IPS-NIHi7 (cell line): ENCODE measurements at regions not wholly inside any gene's neighbourhood (a gene's known extent, or its start where the extent isn't known, plus 50 kb on each side); places are given as distances from the start of the nearest gene placed in this dataset.
A peak's percentile ranks its signal among the peaks of the same experiment; 100 is the strongest.

Experiments used
- DNase-seq: peaks from one replicate; pipeline ENCODE4 v3.0.0; 2012; ENCODE audit warnings: mixed read lengths; ENCODE audit errors: extremely low spot score

- DNase-seq: no peak
Measured at GRCh38 chr9:15113288-15113687, 193.7 kb downstream of the TTC39B start.

- DNase-seq: no peak
Measured at GRCh38 chr9:15111071-15111470, 195.9 kb downstream of the TTC39B start.

DNA sequence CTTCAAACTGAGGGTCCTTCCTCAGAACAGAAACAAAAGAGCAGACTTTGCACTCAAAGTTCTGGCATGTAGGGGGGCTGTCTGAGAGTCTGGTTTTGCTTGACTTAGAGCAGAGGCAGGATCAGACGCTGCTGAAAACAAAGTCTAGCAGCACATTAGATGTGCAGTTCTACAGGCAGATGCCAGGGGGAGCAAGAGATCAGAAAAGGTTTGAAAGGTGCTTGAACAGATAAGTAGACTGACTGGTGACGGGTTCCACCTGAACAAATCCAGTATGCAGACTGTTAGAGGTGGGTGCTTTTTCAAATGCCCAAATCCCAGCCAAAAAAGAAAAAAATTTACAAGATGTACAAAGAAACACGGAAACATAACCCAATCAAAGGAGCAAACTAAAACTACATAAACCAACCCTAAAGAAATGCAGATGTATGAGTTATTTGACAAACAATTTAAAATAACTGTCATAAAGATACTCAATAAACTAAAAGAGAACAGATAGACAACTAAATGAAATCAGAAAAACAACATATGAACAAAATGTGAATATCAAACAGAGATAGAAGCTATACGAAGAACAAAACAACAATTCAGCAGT lies 194.7 kb upstream of the FREM1 start:
- DNase-seq: peak; percentile 71

DNA sequence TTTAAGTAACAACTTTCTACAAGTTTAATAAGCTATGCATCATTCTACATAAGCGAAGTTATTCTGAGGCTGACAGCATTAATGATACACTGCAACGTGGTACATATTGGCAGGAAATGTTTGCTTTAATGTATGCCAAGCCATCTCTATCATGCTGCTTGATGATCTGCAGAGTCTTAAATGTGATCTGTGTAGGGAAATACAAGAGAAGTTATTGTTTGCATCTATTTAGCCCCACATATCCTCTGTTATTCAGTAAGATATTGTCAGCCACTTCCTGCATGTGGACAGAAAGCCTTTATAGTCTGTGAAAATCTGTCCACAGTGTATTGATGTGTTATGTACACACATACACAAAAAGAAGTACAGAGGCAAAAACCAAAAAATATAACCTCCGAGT lies 193.1 kb upstream of the FREM1 start:
- no peak for DNase-seq

DNA sequence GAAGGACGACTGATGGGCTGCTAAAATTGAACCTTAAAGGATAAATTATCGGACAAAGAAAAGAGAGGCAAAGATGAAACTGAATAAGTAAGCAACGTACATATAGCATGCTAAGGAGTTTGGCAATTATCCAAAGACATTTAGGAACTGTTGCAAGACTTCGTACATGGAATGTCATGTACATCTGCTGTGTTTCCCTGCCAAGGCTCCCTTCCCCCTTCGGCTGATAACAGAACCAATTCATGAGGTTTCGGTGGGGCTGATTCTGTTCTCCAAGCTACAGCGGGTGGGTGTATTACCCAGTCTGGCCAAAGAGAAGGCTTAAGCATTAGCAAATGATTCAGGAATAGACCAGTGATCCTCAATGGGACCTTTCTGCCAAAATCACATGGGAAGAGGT lies 190.9 kb upstream of the FREM1 start:
- DNase-seq: no peak

GRCh38 chr9:15100571-15100970 lies 190.3 kb upstream of the FREM1 start:
- no peak for DNase-seq

DNA sequence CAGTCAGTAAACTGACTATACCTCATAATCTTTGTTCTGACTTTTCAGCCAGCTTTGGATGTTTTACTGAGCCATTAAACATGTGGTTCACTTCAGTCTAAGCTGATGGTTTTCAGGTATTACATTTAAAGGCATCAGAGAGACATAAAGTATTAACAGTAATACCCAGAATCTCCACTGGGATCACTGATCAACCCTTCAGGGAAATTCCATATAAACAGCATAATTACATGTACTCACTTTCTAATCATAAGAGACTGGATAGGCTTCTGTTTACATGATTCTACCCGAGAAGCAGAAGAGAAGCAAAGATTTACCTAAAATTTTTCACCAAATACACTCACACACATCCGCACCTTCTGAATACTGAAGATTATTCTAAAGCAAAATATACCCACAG lies 186.7 kb upstream of the FREM1 start:
- no peak for DNase-seq

DNA sequence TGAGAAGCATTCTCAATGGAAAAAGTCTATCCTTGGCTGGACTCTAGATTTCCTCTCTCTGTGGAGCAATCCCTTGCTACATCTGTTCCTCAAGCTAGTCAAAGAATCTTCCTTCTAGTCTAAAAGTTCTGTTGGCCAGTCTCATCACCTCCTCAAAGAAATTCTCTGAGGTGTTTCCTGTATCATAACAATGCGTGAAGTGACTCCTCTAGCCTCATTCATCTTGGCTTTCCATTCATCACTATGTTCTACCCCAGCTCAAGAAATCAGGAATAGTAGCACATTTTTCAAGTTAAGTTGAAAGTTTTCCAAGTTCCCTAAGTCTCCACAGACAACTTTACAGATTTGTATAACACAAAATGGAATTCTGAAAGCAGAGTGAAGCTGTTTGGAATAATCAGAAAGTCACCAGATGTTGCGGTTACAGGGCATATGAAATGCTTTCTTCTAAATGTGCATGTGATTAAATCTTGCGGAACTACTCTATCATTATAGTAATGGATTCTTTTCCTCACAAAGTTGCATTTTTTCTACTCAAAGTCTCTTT lies 176.6 kb upstream of the FREM1 start:
- no peak for DNase-seq

- no peak for DNase-seq
Measured at GRCh38 chr9:15086156-15086763, 176.0 kb upstream of the FREM1 start.

GRCh38 chr9:15081021-15081753 lies 171.0 kb upstream of the FREM1 start:
- DNase-seq: no peak

- no peak for DNase-seq
Measured at GRCh38 chr9:15080401-15080800, 170.2 kb upstream of the FREM1 start.

- no peak for DNase-seq
Measured at GRCh38 chr9:15079989-15080388, 169.8 kb upstream of the FREM1 start.

DNA sequence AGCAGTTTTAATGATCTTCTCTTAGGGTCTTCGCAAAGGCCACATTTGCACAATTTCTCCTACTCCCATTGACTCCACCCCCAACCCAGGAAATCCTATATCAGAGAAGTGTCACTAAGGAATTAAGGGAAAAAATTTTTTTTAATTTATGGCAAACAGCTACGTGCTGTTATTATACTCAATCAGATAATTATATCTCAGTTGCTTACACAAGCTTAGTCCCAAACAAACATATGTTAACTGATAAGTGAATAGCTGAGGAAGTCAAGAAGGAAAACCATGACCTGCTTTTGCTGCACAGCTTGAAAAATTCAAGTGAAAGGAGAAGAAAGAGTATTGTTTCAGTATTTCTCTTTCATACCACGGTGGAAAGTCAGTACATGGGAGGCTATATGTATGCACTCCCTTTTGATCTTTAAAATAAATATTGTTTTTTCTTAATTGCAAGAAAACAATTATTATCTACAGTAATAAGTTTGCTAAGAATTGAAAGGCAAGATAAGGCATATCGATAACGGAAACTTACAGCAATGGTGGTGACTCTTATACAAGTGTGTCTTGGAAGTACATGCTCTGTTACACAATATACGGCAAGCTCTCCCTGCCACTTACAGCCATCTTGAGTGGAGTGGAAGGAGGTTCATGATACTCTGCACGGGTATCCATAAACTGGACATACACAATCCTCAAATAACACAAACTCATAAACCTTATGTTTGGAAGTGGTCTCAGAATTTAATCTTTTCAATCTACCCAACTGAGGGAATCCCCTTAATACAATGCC lies 167.9 kb upstream of the FREM1 start:
- no peak for DNase-seq

DNA sequence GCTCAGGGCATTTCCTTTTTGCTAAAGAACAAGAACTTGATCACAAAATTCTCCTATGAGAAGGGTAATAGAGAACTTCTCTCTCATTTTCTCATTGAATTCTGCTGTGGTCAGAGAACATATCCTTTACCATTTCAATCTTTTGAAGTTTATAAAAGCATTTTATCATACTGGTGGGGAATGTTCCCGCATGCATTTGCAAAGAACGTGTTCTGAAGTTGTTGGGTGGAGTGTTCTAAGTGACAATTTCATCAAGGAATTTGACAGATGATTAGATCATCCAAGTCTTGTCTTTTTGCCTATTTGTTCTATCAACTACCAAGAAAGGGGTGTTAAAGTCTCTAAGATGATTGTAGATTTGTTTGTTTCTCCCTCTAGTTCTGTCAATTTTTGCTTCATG lies 163.4 kb upstream of the FREM1 start:
- no peak for DNase-seq

DNA sequence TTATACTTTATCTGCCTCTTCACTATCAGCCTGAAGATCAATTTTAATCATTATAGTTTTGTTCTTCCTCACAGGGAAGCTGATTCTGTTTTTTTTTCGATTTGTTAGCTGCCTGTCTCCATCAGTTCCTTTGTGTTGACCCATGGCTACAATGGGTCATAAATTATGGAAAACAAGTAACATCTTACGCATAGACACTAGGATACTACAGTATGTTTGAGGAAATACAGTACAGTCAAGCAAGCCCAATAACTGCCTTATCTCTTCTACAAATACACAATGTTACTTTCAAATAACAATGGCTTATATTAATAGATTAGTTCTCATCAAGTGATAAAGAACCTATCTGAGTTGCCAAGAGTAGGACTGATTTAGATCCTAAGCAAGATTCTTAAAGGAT lies 160.5 kb upstream of the FREM1 start:
- DNase-seq: no peak

DNA sequence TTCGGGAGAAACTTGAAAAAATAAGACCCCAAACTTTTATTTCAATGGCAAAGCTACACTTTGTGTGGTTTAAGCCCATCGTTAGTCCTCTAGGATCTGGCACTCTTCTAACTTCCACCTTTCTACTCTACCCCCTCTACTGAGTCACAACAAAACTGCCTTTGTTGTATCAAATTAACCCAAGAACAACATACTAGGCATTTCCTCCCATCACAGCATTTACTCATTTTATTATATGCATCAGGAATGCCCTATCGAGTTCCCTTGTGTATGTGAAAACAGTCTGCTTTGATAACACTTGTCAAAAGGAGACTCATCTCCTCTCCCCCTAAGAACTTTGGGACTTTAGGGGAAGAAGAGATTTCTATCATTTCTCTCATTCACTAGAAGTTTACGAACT lies 158.9 kb upstream of the FREM1 start:
- DNase-seq: no peak

DNA sequence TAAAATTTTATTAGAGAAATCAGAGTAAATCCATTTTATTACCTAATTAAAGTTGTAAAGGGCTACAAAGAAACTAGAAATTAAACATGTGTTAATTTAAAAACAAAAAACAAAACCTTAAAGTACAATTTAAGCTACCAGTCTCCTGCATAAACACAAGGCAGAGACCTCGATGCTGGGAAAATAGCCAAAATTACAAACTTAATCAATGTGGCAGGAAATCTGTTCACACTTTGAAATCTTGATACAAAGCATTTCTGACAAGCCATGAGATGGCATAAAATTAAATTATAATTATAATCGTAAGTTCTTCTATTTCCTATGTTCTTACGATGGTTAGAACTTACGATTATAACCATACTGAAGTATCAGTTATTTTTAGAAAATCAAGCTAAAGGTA lies 158.0 kb upstream of the FREM1 start:
- DNase-seq: no peak

DNA sequence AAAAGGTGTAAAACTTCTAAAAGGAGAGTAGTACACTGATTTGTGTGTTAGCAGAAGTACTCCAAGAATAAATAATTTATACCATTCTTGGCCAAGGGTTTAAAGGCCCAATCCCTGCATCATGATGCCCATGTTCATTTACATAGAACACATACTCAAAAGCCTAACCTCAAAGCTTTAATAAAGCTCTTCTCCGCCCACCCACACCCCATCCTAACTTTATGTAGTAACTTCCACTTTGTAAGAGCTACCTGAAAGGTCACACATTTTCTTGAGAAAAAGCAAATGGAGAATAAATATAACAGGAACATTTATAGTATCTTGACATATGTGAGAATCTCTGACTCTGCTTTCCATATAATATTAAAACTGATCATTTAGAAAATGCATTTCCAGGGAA lies 148.8 kb upstream of the FREM1 start:
- DNase-seq: no peak

DNA sequence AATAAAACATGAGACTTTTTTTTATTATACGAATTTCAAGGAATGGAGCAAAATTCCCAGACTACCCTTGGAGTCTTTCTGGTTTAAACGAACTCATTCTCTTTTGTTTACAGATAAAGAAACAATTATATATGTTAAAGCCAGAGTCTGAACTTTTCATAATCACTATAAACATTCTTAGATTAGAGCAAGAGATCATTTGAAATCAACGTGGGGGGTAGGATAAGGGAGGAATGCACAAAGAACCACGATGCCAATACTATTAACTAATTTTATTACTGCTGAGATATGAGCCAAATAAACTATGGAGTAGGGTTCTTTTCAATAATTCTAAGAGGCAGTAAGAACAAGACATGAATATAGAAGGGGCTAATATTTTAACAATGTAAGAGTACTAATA lies 148.0 kb upstream of the FREM1 start:
- DNase-seq: no peak

- DNase-seq: peak; percentile 19
Measured at GRCh38 chr9:15055284-15055683, 145.1 kb upstream of the FREM1 start.

DNA sequence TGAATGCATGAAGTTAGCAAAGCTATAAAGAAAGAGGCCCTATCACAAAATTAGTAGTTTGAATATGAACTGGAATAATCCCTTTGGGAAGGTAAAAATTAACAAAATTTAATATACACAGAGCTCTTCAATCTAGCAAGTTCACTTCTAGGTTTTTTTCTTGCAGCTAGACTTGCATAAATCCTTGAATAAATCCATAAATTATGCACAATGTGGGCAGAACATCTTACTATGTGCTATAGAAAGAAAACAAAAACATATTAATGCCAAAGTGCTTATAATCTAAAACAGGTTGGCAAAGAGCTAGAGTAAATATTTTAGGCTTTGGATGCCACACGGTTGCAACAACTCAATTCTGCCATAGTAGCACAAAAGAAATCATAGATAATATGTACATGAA lies 138.5 kb upstream of the FREM1 start:
- DNase-seq: no peak

DNA sequence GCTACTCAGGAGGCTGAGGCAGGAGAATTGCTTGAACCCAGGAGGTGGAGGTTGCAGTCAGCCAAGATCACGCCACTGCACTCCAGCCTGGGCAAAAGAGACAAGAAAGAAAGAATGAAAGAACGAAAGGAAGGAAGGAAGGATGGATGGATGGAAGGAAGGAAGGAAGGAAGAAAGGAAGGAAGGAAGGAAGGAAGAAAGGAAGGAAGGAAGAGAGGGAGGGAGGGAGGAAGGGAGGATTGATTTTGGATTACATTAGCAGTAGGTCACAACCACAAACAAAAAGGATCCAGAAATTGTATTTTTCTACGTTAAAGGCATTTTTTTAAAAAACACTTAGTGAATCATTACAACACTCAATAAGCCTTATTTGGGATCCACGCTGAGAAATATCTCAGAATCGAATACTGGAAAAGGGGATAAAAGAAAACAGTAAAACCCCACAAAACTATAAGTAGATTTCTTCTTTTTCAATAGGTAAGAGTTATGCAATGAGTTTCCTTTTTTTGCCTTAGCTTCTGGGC lies 136.9 kb upstream of the FREM1 start:
- no peak for DNase-seq
